HepG2 (cell line): ENCODE measurements at regions not wholly inside any gene's neighbourhood (a gene's known extent, or its start where the extent isn't known, plus 50 kb on each side); places are given as distances from the start of the nearest gene placed in this dataset.
A peak's percentile ranks its signal among the peaks of the same experiment; 100 is the strongest.

Source experiments
- ATAC-seq: fragments of 200-7000 bp; cut with Tn5 transposase; 3 replicates; pipeline ENCODE4 v1.9.1; 2020; ENCODE audit warnings: mild to moderate bottlenecking, moderate library complexity
- BruUV-seq: library from RNA; stranded (reverse); fragments of 400-500 nt; replicated peaks from 2 replicates; lab custom pipeline; 2021; lab: Mats Ljungman, UMichigan
- CTCF ChIA-PET: fragments of 300-600 bp; formaldehyde crosslinking; extraction: SDS; loops from one replicate; lab custom pipeline; 2021; ENCODE audit warnings: low total read pairs, inconsistent platforms, low intra/inter-chr PET ratio; lab: Yijun Ruan, JAX
- POLR2A ChIA-PET: fragments of 350-600 bp; sonication (Branson Sonifier 250); formaldehyde crosslinking; loops from one replicate; lab custom pipeline; 2020; ENCODE audit warnings: antibody characterized with exemption, inconsistent platforms; lab: Yijun Ruan, JAX
- DNase-seq: peaks from one replicate; pipeline ENCODE4 v3.0.0-alpha.2; 2015; ENCODE audit warnings: low spot score
- FAIRE-seq: peaks from 3 replicates; lab custom pipeline; 2011; peaks lifted over from hg19 to GRCh38; lab: Jason Lieb, UNC
- H2AFZ ChIP-seq: one replicate; pipeline ENCODE4 v1.6.1; 2011; ENCODE audit warnings: low read length, inconsistent platforms
- H3K27ac ChIP-seq: fragments of 300-600 bp; 3 replicates; pipeline ENCODE4 v1.8.0; 2011; ENCODE audit warnings: mixed run types, mild to moderate bottlenecking, mixed read lengths, low read length, inconsistent platforms; ENCODE audit not compliant: insufficient read depth; ENCODE audit errors: extremely low read length
- H3K27me3 ChIP-seq, 2 experiments: fragments of 200-600 bp in 1 of 2; 2 replicates in 1 of 2; 3 replicates in 1 of 2; pipeline versions ENCODE4 v1.6.0 to v1.8.0; 2011; ENCODE audit warnings: low read length in 2 of 2, mild to moderate bottlenecking in 2 of 2, moderate library complexity in 2 of 2, inconsistent platforms in 1 of 2; ENCODE audit not compliant: insufficient read depth in 2 of 2, control insufficient read depth in 1 of 2
- H3K36me3 ChIP-seq, 2 experiments: fragments of 200-600 bp in 1 of 2; replicated peaks in 1 of 2; 2 replicates in 1 of 2; 3 replicates in 1 of 2; pipeline versions ENCODE4 v1.5.1 to v1.8.0; 2011; ENCODE audit warnings: low read length in 2 of 2, inconsistent platforms in 1 of 2; ENCODE audit not compliant: insufficient read depth in 2 of 2, control insufficient read depth in 1 of 2
- H3K4me1 ChIP-seq: 2 replicates; pipeline ENCODE4 v1.5.1; 2012; ENCODE audit warnings: low read length, inconsistent platforms; ENCODE audit not compliant: insufficient read depth
- H3K4me2 ChIP-seq: 2 replicates; pipeline ENCODE4 v1.6.0; 2011; ENCODE audit warnings: low read depth, low read length, inconsistent platforms
- H3K4me3 ChIP-seq, 3 experiments: fragments of 200-600 bp in 1 of 3; sonication (generic), shearing (Covaris generic) in 1 of 3; replicated peaks in 1 of 3; 2 replicates each; pipeline ENCODE4 v1.5.1; 2011 to 2016; ENCODE audit warnings: low read length in 3 of 3, inconsistent platforms in 2 of 3, low read depth in 2 of 3, mild to moderate bottlenecking in 2 of 3, control low read depth in 1 of 3, mixed read lengths in 1 of 3; ENCODE audit not compliant: insufficient read depth in 1 of 3
- H3K79me2 ChIP-seq: one replicate; pipeline ENCODE4 v1.6.1; 2011; ENCODE audit warnings: low read length, inconsistent platforms; ENCODE audit not compliant: insufficient read depth
- H3K9ac ChIP-seq: 2 replicates; pipeline ENCODE4 v1.6.0; 2011; ENCODE audit warnings: mild to moderate bottlenecking, low read depth, low read length, inconsistent platforms; ENCODE audit not compliant: insufficient read depth
- H3K9me3 ChIP-seq: 2 replicates; pipeline ENCODE4 v1.5.1; 2012; ENCODE audit warnings: mild to moderate bottlenecking, low read length
- H4K20me1 ChIP-seq: 2 replicates; pipeline ENCODE4 v1.6.0; 2011; ENCODE audit warnings: inconsistent platforms, mild to moderate bottlenecking, low read length, moderate library complexity; ENCODE audit not compliant: insufficient read depth
- FOSL2 ChIP-seq: sonication (generic); formaldehyde crosslinking; IDR thresholded peaks from 2 replicates; pipeline ENCODE4 v1.4.0; 2020; ENCODE audit warnings: missing genetic modification reagents
- STAG1 ChIP-seq: sonication (generic); formaldehyde crosslinking; IDR thresholded peaks from 2 replicates; pipeline ENCODE4 v1.4.0; 2020; ENCODE audit warnings: missing genetic modification reagents
- ZNF235 ChIP-seq: sonication (generic); formaldehyde crosslinking; IDR thresholded peaks from 2 replicates; pipeline ENCODE4 v1.8.1; 2023; ENCODE audit warnings: mild to moderate bottlenecking, missing genetic modification reagents, borderline replicate concordance
- ZNF329 ChIP-seq: sonication (generic); formaldehyde crosslinking; IDR thresholded peaks from 2 replicates; pipeline ENCODE4 v1.9.0; 2021; ENCODE audit warnings: low read depth, mild to moderate bottlenecking, missing genetic modification reagents
- WGBS: methylation state at CpG from one replicate; pipeline ENCODE4 v1.1.6; 2017; ENCODE audit warnings: low lambda C conversion rate; 5-methylcytosine and 5-hydroxymethylcytosine counted together
- in situ Hi-C: cut with HindIII; loops from 2 replicates; pipeline ENCODE4 v1.10.0; 2017; ENCODE audit warnings: low pct_unique_long_range_greater_than_20kb; ENCODE audit not compliant: extremely low pct_ligation_motif_present
- intact Hi-C: fragments of 100-400 bp; cut with micrococcal nuclease; formaldehyde crosslinking; loops from one replicate; pipeline ENCODE4 v1.10.0; 2022; ENCODE audit not compliant: unreplicated experiment
- TF ChIP-seq, protein P1 (sequence below): IDR thresholded peaks from 2 replicates; pipeline ENCODE4 v1.6.1; 2018; ENCODE audit warnings: missing genetic modification reagents, mild to moderate bottlenecking, missing compliant biosample characterization
- TF ChIP-seq, protein P2 (sequence below): sonication (generic); formaldehyde crosslinking; IDR thresholded peaks from 2 replicates; pipeline ENCODE4 v1.5.0; 2020; ENCODE audit warnings: mild to moderate bottlenecking, missing genetic modification reagents, moderate library complexity

DNA sequence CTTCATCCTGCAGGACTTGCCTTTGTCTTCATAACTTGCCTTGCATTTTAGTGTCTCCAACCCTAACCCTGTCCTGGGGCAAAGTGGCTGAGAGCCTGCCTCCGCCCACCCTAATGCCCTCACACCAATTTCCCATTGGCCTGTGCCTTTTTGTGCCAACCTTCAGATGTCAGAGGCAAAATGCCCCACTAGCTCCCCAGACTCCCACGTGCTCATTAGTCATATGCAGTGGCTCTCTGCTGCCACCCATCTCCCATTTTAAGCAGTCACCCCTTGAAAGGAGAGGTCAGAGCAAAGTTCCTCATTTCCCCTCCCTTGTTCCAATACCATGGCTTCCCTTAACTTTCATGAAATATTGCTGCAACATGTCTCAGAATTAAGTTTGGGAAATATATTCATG lies 74.8 kb upstream of the PASD1 start (continued):
- TF ChIP-seq, protein P1, sequence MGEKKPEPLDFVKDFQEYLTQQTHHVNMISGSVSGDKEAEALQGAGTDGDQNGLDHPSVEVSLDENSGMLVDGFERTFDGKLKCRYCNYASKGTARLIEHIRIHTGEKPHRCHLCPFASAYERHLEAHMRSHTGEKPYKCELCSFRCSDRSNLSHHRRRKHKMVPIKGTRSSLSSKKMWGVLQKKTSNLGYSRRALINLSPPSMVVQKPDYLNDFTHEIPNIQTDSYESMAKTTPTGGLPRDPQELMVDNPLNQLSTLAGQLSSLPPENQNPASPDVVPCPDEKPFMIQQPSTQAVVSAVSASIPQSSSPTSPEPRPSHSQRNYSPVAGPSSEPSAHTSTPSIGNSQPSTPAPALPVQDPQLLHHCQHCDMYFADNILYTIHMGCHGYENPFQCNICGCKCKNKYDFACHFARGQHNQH (CRISPR knock-in tag): no peak
- TF ChIP-seq FOSL2 (CRISPR knock-in tag) (peak; percentile 31), ZNF329 (CRISPR knock-in tag) (no peak), STAG1 (CRISPR knock-in tag) (peak; percentile 38)

DNA sequence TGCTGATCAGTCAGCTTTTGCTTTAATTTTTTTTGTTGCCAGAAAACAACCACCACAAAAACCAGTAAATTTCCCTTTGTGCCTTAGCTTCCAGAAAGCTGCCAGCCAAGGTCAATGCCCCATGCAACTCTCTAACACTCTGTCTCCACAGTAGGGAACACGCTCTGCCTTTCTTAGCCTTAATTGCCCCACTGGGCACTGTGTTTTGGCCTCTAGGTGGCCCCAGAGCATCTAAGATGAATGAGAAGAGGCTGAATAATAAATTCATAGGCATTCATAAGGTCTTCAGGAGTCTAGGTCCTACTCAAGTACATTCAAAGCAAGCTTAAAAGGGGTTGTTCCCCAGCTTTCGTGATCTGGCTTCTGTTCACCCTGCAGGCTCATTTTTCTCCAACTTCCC lies 57.7 kb upstream of the PASD1 start:
- intact Hi-C loops: loop anchor here (1.0 kb wide), 1 partner anchor 176 kb away; no protein-coding TSS in a partner anchor
- peaks cover 0 to 1% of the 10 kb centered on the region in 2 experiments; a peak in 1 of 5 replicates for H3K36me3 ChIP-seq
- H3K4me3 ChIP-seq: no peak overlapping the region
- H3K27me3 ChIP-seq: no peaks in the 10 kb centered on the region
- no peaks in the 10 kb centered on the region for H3K79me2 ChIP-seq
- H3K4me1 ChIP-seq: no peaks in the 10 kb centered on the region
- 93% methylated on average over 2 of the region's 2 CpGs for WGBS
- in situ Hi-C loops: loop anchor here (25.0 kb wide), 1 partner anchor 182 kb away; the partner anchor contains the start of gene PRRG3
- BruUV-seq: no TSS peak
- no peak overlapping the region for H3K4me2 ChIP-seq
- H2AFZ ChIP-seq: no peak overlapping the region
- FAIRE-seq (peak; percentile 34), ATAC-seq (peak; percentile 71), DNase-seq (peak; percentile 3)
- TF ChIP-seq ZNF235 (no peak), STAG1 (CRISPR knock-in tag) (peak; percentile 55)
- TF ChIP-seq, protein P2, sequence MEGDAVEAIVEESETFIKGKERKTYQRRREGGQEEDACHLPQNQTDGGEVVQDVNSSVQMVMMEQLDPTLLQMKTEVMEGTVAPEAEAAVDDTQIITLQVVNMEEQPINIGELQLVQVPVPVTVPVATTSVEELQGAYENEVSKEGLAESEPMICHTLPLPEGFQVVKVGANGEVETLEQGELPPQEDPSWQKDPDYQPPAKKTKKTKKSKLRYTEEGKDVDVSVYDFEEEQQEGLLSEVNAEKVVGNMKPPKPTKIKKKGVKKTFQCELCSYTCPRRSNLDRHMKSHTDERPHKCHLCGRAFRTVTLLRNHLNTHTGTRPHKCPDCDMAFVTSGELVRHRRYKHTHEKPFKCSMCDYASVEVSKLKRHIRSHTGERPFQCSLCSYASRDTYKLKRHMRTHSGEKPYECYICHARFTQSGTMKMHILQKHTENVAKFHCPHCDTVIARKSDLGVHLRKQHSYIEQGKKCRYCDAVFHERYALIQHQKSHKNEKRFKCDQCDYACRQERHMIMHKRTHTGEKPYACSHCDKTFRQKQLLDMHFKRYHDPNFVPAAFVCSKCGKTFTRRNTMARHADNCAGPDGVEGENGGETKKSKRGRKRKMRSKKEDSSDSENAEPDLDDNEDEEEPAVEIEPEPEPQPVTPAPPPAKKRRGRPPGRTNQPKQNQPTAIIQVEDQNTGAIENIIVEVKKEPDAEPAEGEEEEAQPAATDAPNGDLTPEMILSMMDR (CRISPR knock-in tag): peak; percentile 34; the same call in 1 of the 2 replicates
- no peaks in the 10 kb centered on the region for H4K20me1 ChIP-seq
- H3K9me3 ChIP-seq: no peaks in the 10 kb centered on the region
- no peak overlapping the region for H3K9ac ChIP-seq
- no peak overlapping the region for H3K27ac ChIP-seq
- CTCF ChIA-PET: interaction anchor here (1.6 kb wide), 1 partner anchor 175 kb away, joined by 5 read pairs; no protein-coding TSS in a partner anchor
- POLR2A ChIA-PET: no interaction called here
